Mucosa of gallbladder (tissue), 1 donor: ENCODE measurements at regions not wholly inside any gene's neighbourhood (a gene's known extent, or its start where the extent isn't known, plus 50 kb on each side); places are given as distances from the start of the nearest gene placed in this dataset.
"Not testable (repeated sequence)": the region's sequence is repeated elsewhere in the genome, so short reads cannot be mapped to it uniquely, and the experiment has no call there.

Experiments used
- DNase-seq: peaks from one replicate; pipeline ENCODE4 v3.0.0-alpha.2; 2020; ENCODE audit warnings: low spot score
- donor health status: DM: no; HTN: no; CAD: no.

- no peak for DNase-seq
These were observed 175.0 kb upstream of the PITRM1 start for GRCh38 chr10:3347413-3348182.

GRCh38 chr10:3346851-3347250, 174.3 kb upstream of the PITRM1 start:
- no peak for DNase-seq

GRCh38 chr10:3342771-3343170, 170.2 kb upstream of the PITRM1 start:
- no peak for DNase-seq

DNA sequence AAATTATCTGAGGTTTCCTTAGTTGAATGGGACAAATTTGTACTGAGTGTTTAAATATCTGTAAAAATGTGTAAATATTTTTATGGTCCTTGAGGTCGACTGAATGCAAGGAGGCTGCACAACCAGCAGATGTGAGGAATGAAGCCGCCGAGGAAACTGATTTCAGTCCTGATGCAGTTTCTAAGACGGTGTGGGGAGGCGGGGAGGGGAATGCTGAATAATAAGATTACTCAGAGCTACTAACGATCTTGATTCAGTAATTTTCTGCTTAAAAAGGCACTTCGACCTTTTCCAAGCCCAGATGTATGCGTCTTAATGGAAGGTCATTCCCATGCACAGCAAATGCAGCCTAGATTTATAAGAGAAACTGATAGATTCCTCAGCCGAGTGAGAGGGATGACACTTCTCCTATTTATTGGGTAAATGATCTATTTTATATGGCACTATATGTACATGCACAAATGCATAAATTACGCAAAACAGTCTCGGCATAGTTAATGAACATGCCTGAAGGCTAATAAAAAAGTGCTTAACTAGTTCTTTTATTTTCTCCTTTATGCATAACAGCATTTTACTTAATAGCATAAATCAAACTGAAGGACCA, 167.6 kb upstream of the PITRM1 start:
- DNase-seq = no peak

- DNase-seq = no peak
These were observed 167.0 kb upstream of the PITRM1 start for GRCh38 chr10:3339531-3339950.

DNA sequence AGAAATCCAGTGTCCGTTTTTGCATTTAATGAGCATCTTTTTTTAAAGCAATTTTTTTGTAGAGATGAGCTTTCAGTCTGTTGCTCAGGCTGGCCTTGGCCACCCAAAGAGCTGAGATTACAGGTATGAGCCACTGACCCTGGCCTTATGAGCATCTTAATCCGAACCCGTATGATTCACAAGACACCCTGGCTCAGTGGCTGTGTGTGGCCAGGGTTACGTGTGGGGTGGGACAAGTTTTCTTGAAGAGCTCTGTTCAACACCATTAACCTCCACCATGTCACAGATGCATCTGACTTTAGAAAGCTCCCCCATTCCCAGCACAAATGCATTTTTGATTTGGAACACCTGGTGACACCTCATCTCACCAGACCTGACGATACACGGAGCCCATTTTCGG, 166.5 kb upstream of the PITRM1 start:
- DNase-seq = no peak

DNA sequence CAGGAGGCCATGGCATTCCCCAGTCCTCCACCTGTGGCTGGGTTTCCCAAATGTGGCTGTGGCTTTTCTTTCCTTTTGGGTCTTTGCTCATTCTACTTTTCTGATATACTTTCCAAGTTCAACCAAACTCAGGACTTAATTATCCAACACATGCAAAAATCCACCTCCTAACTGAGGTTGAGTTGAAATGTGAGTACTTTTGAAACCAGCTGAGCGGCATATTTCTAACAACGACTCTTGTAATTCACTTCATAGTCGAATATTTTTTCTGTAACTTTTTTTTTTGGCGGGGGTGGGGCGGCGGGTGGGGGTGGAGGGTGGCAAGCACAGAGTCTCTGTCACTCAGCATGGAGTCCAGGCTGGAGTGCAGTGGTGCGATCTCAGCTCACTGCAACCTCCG, 165.2 kb upstream of the PITRM1 start:
- no peak for DNase-seq

DNA sequence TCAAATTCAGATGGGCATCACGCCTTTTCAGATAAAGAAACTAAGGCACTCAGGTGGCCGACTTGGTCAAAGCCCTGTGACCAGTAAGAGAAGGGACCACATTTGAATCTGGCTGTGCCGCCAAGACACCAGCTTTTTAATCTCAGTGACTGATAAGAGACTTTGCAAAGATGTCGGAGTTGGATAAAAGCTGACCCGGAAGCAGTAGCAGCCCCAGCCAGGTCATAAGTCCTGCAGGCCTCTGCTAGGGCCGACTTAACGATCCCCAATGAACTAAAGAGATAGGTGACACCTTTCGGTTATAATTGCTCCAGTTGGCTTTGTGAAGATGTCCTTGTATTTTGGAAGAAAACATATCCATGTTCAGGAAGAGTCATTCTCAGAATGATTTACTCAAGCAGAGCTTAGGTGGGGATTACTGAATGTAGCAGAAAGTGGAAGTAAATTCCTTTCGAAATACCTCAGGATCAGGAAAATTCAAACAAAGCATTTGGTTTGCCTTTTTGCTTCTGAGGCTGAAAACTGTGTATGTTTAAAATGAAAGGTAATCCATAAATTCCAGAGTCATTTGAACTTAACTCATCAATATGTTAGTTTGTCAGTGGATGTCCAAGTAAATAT, 164.2 kb upstream of the PITRM1 start:
- DNase-seq = no peak

DNA sequence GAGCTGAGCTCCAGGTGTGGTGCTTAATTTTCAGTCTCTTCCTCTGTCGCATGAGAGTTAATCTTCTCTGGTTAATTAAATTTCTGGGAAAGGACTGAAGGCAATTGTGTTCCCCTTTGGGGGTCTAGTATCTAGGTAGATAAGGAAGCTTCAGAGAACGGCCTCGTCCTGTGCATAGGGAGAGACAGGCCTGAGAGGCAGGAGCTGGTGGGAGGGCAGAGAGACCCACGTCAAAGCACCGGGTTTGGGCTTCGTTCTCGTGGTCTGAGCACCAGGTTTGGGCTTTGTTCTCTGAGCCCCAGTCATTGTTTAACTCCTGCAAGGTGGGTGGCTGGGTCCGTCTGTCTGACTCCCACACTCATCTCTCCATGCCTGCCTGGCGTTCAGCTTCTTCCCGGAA, 160.8 kb upstream of the PITRM1 start:
- DNase-seq = no peak

DNA sequence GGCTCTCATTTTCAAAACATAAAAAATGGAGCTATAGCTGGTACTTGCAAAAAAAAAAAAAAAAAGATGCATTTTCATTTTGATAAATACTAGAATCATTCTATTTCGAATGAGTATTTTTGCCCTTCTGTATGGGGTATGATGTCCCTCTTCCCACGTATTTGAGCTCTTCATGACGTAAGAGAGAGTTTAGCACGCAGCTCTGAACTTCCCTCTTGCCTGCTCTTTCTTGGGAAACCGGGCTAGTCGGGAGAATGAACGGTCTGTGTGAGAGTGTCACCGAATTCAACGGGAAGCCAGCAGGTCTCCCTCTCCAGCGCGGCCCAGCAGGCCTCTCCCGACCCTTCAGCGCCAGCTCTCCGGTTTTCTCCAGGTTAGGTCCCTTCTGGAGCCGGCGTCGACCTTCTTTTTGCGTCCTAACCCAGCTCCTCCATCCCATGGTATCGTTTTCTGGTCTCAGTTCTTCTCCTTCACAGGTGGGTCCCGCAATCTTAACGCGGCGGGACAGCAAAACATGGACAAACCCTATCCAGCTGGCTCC, 159.2 kb upstream of the PITRM1 start:
- no peak for DNase-seq

- no peak for DNase-seq
These were observed 158.6 kb upstream of the PITRM1 start for GRCh38 chr10:3331187-3331586.

DNA sequence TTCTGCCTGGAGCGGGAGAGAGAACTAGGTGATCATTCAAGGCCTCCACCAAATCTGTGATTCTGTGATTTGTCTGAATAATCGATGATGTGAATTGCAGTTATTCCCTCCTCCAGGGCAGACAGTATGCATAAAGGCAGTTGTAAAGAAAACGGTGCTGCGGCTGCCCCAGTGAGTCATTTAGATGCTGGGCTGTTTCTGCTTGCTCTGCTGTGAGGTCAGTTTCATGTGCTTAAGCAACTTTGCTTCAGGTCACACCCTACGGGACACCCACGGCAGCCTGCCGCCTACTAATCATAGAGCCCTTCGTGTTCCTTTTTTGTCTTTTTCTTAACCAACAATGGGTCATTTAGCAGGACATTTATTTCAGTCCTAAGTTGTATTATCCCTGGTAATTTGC, 158.1 kb upstream of the PITRM1 start:
- DNase-seq = no peak

DNA sequence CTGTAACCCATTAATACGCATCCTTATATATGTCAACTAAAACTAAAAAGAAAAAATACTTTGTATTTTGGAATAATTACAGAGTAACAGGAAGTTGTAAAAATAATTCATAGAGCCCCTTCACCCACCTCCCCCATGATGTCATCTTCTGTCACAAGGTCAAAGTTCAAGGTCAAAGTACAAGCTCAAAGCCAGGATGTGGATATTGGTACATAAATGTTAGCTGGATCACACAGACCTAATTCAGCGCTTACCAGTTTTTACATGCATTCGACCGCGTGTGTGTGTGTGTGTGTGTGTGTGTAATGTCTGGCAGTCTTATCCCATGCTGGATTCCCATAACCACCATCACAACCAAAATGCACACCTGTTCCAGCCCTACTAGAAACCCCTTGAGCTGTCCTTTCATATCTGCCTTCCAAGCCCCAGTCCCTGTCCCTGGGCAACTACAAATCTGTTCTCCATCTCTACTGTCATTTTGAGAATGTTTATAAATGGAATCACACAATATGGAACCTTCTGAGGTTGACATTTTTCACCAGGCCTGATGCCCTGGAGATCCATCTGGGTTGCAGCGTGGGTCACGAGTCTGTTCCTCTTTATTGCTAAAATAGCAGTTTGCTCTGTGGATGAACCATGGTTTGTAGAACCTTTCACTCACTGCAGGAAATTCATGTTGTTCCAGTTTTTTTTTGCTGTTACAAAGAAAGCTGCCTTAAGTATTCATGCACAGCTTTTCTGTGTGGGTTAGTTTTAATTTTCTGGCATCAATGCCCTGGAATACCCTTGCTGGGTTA, 153.6 kb upstream of the PITRM1 start:
- DNase-seq = no peak

DNA sequence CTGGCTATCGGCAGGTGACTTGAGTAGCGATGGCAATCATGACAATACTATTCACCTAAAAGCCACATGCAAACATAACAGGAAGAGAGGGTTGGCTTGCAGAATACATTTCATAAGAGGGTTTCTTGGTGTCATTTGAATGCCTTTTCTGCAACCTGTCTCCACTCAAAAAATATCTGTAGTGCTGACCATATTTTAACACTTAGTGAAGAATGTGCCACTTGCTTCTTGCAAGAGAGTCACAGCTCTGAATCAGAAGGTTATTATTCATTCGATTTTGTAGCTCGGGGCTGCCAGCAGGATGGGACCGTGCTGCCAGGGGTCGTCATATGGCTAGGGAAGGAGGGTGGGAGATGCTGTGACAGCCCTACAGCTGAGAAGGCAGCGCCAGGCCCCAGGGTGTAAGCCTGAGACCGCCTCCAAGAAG, 152.0 kb upstream of the PITRM1 start:
- DNase-seq = no peak

GRCh38 chr10:3323865-3324498, 151.4 kb upstream of the PITRM1 start:
- no peak for DNase-seq

GRCh38 chr10:3321123-3321522, 148.5 kb upstream of the PITRM1 start:
- no peak for DNase-seq

DNA sequence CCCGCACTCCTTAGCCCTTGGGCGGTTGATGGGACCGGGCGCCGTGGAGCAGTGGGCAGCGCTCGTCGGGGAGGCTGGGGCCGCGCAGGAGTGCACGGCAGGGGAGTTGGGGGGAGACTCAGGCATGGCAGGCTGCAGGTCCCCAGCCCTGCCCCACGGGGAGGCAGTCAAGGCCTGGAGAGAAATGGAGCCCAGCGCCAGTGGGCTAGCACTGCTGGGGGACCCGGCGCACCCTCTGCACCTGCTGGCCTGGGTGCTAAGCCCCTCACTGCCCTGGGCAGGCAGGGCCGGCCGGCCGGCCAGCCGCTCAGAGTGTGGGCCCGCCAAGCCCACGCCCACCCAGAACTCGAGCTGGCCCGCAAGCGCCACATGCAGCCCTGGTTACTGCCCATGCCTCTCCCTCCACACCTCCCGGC, 147.2 kb upstream of the PITRM1 start:
- no peak for DNase-seq

GRCh38 chr10:3318480-3318807, 145.9 kb upstream of the PITRM1 start:
- DNase-seq = not testable (repeated sequence)

DNA sequence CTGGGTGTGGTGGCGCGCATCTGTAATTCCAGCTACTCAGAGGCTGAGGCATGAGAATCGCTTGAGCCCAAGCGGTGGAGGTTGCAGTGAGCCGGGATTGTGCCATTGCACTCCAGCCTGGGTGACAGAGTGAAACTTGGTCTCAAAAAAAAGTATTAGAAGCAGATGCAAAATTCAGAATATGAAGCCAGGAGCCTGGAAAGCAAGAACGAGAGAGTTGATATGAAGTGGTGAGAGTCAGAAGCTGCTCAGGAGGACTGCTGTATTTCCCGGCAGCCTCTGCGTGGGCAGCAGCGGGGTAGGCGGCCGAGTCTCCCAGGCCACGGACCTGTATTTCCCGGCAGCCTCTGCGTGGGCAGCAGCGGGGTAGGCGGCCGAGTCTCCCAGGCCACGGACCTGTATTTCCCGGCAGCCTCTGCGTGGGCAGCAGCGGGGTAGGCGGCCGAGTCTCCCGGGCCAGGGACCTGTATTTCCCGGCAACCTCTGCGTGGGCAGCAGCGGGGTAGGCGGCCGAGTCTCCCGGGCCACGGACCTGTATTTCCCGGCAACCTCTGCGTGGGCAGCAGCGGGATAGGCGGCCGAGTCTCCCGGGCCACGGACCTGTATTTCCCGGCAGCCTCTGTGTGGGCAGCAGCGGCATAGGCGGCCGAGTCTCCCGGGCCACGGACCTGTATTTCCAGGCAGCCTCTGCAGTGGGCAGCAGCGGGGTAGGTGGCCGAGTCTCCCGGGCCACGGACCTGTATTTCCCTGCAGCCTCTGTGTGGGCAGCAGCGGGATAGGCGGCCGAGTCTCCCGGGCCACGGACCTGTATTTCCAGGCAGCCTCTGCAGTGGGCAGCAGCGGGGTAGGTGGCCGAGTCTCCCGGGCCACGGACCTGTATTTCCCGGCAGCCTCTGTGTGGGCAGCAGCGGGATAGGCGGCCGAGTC, 145.2 kb upstream of the PITRM1 start:
- not testable (repeated sequence) for DNase-seq

GRCh38 chr10:3314445-3315085, 142.0 kb upstream of the PITRM1 start:
- not testable (repeated sequence) for DNase-seq
